Ammon's horn (tissue), 1 donor: ENCODE measurements at regions not wholly inside any gene's neighbourhood (a gene's known extent, or its start where the extent isn't known, plus 50 kb on each side); places are given as distances from the start of the nearest gene placed in this dataset.

Experiments used
- DNase-seq: peaks from one replicate; pipeline ENCODE4 v3.0.0-alpha.2; 2016; ENCODE audit warnings: low spot score

GRCh38 chr2:200725596-200725995 is 86.1 kb upstream of the BZW1 start:
- DNase-seq: no peak

DNA sequence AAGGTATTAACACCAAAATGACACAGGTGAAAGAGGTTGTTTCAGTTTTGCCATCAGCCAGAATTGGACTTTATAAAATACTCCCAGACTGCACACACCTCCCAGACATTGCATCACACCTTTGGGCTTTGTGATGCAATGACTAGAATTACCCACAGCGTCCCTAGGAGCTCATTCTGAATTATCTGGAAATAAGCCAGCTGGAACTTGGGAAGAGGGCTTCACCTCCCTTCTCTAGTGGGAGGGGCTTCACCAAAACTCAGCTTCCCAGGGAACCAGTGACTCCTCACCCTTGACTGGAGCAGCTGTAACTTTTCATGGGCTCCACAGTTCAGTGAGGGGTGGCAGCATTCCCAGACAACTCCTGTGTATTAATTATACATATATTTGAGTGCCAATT is 83.1 kb upstream of the BZW1 start:
- no peak for DNase-seq

- DNase-seq: no peak
Observed at GRCh38 chr2:200730302-200730701, 81.4 kb upstream of the BZW1 start.

DNA sequence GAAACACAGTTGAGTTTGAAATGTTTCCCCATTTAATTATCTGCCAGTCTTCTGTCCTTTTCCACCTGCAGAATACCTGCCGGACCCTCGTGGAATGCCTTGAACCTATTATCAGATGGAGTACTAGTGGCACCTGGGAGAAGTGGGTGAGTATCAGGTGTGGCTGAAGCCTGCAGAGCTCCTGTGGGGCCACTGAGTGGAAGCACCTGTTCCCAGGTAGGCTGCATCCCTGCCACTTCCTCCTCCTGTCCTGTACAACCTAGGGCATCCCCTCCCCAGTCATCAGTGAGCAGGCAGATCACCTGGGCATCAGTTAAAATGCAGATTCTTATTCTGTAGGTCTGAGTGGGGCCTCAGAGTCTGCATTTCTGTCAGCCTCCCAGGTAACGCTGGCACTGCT is 80.8 kb upstream of the BZW1 start:
- no peak for DNase-seq

DNA sequence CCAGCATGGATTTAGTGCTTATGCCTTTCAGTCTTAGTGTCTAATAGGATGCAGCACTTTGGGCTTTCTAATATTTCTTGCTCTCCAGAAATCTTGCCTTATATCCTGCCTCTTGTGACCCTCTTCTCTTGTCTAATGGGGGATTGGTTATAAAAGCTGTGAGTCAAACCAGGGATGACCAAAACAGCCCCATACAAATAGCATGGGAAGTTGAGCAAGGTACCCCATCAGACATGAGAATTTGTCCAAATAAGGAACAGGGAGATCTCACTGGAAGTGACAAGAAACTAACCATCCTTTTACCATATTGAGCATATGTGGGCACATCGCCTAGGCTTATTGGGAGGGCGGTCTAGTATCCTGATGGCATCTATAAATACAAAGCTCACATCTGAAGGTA is 78.8 kb upstream of the BZW1 start:
- DNase-seq: no peak

GRCh38 chr2:200733713-200734198 is 78.0 kb upstream of the BZW1 start:
- no peak for DNase-seq

DNA sequence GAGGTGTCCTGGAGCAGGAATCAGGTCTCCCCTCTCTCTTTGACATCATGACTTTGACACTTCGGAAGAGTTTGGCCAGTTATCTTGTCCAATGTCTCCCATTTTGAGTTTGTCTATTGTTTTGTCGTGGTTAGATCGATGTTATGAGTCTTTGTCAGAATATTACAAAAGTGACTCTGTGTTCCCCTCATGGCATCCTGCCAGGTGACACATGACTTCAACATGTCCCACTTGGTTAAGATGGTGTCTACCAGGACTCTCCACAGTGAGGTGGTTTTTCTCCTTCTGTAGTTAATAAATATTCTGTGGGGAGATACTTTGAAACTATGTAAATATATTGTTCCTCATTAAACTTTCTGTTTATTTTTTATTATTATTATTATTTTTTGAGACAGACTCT is 76.6 kb upstream of the BZW1 start:
- DNase-seq: peak; percentile 74

GRCh38 chr2:200736646-200737274 is 75.0 kb upstream of the BZW1 start:
- no peak for DNase-seq

DNA sequence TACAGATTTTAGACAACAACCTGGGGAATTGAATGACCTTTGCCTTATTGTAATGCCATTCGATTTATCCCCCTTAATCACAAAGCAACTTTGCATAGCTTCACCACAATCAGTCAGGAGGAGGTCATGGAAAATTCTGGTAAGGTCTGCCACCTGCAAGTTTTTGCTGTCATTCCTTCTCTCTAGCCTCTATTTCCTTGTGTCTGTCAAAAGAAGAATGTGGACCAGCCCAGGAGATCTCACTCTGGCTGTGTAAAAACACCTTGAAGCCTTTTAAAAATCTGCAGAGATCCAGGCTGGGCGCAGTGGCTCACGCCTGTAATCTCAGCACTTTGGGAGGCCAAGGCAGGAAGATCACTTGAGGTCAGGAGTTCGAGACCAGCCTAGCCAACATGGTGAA is 74.1 kb upstream of the BZW1 start:
- no peak for DNase-seq

DNA sequence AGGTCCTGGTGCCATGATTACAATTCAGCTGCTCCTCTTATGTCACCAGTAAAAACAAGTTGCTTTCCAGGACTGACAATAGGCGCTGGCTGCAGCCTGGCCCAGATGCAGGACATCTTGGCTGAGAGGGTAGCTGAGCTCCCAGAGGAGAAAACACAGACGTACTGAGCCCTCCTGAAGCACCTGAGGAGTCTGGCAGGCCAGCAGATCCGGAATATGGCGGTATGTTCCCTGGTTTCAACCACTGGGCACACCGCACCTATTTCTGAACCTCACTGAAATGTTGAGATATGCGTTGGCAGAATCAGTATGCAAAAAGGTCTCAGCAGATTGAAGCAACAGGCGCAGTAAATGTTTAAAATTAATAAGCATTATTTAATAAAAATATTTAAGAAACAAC is 73.1 kb upstream of the BZW1 start:
- no peak for DNase-seq

GRCh38 chr2:200740907-200741306 is 70.8 kb upstream of the BZW1 start:
- no peak for DNase-seq

GRCh38 chr2:200741468-200742202 is 70.1 kb upstream of the BZW1 start:
- DNase-seq: no peak

DNA sequence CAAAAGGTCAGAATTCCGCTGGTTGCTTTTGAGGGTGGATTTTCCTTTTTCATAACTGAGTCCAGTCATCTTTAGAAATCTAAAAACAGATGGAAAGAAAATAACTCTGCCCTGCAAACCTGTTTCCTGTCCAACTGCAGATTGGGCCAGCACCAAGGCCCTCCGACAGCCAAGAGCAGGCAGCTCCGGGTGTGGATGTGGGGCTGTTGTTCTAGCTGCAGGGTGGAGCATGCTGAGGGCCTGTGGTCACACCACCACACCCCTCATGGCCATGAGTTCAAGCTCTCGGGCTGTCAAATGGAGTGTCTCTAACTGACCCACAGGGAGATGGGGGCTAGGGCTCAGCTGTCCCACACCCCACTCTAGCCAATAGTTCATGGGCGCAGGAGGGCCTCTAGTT is 69.3 kb upstream of the BZW1 start:
- DNase-seq: no peak

GRCh38 chr2:200743042-200743676 is 68.6 kb upstream of the BZW1 start:
- DNase-seq: no peak

DNA sequence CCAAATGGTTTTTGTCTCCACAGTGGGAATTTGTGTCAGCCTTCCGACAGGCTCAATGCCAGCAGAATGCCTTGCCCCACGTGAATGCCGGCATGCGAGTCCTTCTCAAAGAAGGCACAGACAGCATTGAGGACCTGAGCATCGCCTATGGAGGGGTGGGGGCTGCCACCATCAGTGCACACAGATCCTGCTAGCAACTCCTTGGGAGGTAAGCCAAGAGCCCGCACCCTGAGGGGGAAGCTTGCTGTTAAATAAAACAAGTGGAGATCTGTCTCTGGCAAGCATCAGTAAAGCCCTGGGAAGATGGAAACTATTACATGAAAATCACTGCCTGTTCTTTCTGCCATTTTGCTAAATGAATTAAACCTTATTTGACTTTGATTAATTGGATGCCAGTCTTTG is 67.5 kb upstream of the BZW1 start:
- DNase-seq: no peak

- DNase-seq: no peak
Observed at GRCh38 chr2:200746301-200746700, 65.4 kb upstream of the BZW1 start.

DNA sequence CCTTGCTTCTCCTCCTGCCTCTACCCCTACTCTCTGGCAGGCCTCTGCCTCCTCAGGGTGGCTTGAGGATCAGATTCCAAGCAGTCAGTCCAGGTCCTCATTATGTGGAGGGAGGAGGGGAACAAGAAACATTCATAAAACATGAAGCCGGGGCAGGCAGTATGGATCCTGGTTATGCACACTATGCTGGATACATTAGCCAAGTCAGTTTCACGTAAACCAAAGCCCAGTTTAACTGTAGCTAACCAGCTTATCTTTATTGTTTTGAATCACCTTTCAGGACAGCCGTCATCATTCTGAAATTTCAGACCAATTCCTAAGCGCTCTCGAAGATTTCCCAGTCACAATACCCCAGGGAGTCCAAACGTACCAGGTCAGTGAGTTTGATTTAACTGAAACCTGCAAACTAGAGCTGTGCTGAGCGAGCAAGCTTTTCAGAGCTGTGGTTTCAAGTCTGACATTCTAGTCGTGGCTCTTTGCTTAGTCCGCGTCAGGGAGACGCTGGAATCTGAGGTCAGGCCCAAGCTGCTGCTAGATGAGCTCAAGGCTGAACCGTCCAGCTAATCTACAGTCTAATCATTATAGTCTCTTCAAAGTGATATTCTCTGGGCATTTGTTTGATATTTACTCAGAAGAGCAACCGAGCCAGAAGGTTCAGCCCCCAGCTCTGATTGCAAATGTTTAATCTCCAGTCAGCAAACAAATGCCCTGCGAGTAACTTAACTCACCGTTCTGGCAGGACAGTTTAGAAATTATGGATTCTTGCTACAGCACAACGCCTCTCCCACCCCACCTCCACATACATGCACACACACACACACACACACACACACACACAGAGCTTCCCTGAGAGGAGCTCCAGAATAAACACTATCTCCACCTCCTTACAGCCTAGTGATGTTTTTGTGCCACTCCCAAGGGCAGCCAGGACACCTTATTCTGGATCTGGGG is 63.8 kb upstream of the BZW1 start:
- no peak for DNase-seq

DNA sequence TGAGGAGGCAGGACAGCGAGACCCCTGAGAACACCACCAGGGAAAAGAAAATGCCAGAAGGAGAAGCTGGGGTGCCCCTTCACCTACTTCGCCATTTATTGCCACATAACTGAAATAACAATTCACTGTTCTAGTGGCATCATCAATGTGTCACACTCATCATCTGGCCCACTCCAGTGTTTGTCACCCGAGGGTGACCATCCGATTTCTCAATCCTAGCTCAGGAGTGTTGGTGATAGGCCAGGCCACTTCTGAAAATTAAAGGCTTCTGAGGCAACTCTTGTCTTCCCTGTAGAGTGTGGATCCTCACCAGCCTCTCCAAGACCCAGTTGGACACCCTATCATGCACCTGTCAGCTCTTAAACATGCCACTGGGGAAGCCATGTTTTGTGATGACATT is 62.9 kb upstream of the BZW1 start:
- no peak for DNase-seq

GRCh38 chr2:200749631-200750322 is 61.9 kb upstream of the BZW1 start:
- DNase-seq: no peak

DNA sequence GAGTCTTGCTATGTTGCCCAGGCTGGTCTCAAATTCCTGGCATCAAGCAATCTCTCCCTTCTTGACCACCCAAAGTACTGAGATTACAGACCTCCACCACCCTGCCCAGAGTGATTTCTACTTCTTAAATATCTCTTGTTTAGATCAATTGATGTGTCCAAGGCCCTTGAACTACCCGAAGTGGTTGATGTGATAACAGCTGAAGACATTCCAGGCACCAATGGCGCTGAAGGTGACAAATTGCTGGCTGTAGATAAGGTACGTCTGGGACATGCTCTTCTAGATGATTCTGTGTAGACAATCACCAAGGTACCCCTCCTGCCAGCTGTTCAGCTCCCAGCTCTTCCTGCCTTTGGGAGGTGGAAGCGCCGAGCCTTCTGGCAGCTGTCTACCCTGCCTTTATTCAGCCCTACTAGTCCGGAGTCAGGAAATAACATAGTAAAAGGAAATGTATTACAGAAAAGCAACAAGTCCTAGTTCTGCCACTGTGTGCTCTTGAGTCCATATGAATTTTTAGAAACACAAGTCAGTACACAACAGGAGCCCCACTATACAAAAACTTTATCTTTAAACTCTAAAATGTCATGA is 61.3 kb upstream of the BZW1 start:
- no peak for DNase-seq

- DNase-seq: no peak
Observed at GRCh38 chr2:200751786-200752185, 59.9 kb upstream of the BZW1 start.
